GM19043 (cell line): ENCODE measurements at regions not wholly inside any gene's neighbourhood (a gene's known extent, or its start where the extent isn't known, plus 50 kb on each side); places are given as distances from the start of the nearest gene placed in this dataset.

ENCODE experiments used
- ATAC-seq: cut with Tn5 transposase; IDR thresholded peaks from one replicate; pipeline ENCODE4 v1.9.1; 2021; ENCODE audit warnings: low read depth; ENCODE audit not compliant: unreplicated experiment

GRCh38 chr2:7450188-7450832 lies 533.1 kb downstream of the RNF144A start:
- ATAC-seq = no peak

GRCh38 chr2:7450833-7451190 lies 533.6 kb downstream of the RNF144A start:
- no peak for ATAC-seq

- no peak for ATAC-seq
Observed at GRCh38 chr2:7452110-7452876, 535.1 kb downstream of the RNF144A start.

- ATAC-seq = no peak
Observed at GRCh38 chr2:7454592-7454991, 537.4 kb downstream of the RNF144A start.

GRCh38 chr2:7456762-7457161 lies 539.5 kb downstream of the RNF144A start:
- ATAC-seq = no peak

- ATAC-seq = no peak
Observed at GRCh38 chr2:7458066-7458465, 540.9 kb downstream of the RNF144A start.

GRCh38 chr2:7467782-7468447 lies 550.7 kb downstream of the RNF144A start:
- ATAC-seq = no peak

- ATAC-seq = no peak
Observed at GRCh38 chr2:7468448-7468828, 551.2 kb downstream of the RNF144A start.

GRCh38 chr2:7468955-7469354 lies 551.7 kb downstream of the RNF144A start:
- no peak for ATAC-seq

- ATAC-seq = no peak
Observed at GRCh38 chr2:7471185-7471584, 554.0 kb downstream of the RNF144A start.

- no peak for ATAC-seq
Observed at GRCh38 chr2:7472465-7472864, 555.3 kb downstream of the RNF144A start.

- no peak for ATAC-seq
Observed at GRCh38 chr2:7473135-7473771, 556.0 kb downstream of the RNF144A start.

- no peak for ATAC-seq
Observed at GRCh38 chr2:7476371-7476770, 559.2 kb downstream of the RNF144A start.

- ATAC-seq = no peak
Observed at GRCh38 chr2:7479603-7480002, 562.4 kb downstream of the RNF144A start.

- no peak for ATAC-seq
Observed at GRCh38 chr2:7480431-7480830, 563.2 kb downstream of the RNF144A start.

- ATAC-seq = no peak
Observed at GRCh38 chr2:7490672-7491071, 573.5 kb downstream of the RNF144A start.

GRCh38 chr2:7492719-7493118 lies 575.5 kb downstream of the RNF144A start:
- no peak for ATAC-seq

- ATAC-seq = no peak
Observed at GRCh38 chr2:7497178-7497577, 580.0 kb downstream of the RNF144A start.

GRCh38 chr2:7499018-7499417 lies 581.8 kb downstream of the RNF144A start:
- ATAC-seq = no peak

GRCh38 chr2:7502336-7502735 lies 585.1 kb downstream of the RNF144A start:
- no peak for ATAC-seq

- ATAC-seq = no peak
Observed at GRCh38 chr2:7508296-7508943, 591.2 kb downstream of the RNF144A start.
